ENCODE measurements at regions not wholly inside any gene's neighbourhood (a gene's known extent, or its start where the extent isn't known, plus 50 kb on each side); places are given as distances from the start of the nearest gene placed in this dataset.

DNA sequence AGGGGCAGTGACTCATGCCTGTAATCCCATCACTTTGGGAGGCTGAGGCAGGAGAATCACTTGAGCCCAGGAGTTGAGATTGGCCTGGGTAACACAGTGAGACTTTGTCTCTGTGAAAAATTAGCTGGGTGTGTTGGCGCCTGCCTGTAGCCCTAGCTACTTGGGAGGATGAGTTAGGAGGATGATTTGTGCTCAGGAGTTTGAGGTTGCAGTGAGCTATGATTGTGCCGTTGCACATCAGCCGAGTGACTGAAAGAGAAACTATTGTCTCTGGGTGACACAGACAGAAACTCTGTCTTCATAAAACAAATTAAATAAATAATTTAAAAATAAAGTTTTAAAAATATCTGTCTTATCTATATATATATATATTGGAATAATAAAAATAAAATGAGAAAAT is 1844.6 kb upstream of the PIK3C3 start:
- TF ChIP-seq, protein P1, sequence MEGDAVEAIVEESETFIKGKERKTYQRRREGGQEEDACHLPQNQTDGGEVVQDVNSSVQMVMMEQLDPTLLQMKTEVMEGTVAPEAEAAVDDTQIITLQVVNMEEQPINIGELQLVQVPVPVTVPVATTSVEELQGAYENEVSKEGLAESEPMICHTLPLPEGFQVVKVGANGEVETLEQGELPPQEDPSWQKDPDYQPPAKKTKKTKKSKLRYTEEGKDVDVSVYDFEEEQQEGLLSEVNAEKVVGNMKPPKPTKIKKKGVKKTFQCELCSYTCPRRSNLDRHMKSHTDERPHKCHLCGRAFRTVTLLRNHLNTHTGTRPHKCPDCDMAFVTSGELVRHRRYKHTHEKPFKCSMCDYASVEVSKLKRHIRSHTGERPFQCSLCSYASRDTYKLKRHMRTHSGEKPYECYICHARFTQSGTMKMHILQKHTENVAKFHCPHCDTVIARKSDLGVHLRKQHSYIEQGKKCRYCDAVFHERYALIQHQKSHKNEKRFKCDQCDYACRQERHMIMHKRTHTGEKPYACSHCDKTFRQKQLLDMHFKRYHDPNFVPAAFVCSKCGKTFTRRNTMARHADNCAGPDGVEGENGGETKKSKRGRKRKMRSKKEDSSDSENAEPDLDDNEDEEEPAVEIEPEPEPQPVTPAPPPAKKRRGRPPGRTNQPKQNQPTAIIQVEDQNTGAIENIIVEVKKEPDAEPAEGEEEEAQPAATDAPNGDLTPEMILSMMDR (IDR thresholded peaks at IDR 0.05): no peak
- TF ChIP-seq POLR2AphosphoS5 (IDR thresholded peaks at IDR 0.05) (no peak), POLR2A (IDR thresholded peaks at IDR 0.05) (no peak)
